ENCODE measurements at regions not wholly inside any gene's neighbourhood (a gene's known extent, or its start where the extent isn't known, plus 50 kb on each side); places are given as distances from the start of the nearest gene placed in this dataset.

GRCh38 chr7:86155623-86156022 lies 488.1 kb upstream of the GRM3 start (continued):
- TF ChIP-seq CREB1 (IDR thresholded peaks at IDR 0.05) (no peak), SP4 (IDR thresholded peaks at IDR 0.05; ENCODE audit: low read length) (no peak), BACH1 (IDR thresholded peaks at IDR 0.05; ENCODE audit: low read length) (no peak), TBP (IDR thresholded peaks at IDR 0.05; ENCODE audit: low read depth, low read length) (no peak), EZH2 (IDR thresholded peaks at IDR 0.05; ENCODE audit: low read depth, low read length, severe bottlenecking) (no peak), MAFK (IDR thresholded peaks at IDR 0.05; ENCODE audit: low read depth, low read length) (no peak)

Data from H1 (cell line).